Glutamatergic neuron (in vitro differentiated cells): ENCODE measurements at regions not wholly inside any gene's neighbourhood (a gene's known extent, or its start where the extent isn't known, plus 50 kb on each side); places are given as distances from the start of the nearest gene placed in this dataset.
"Not testable (repeated sequence)": the region's sequence is repeated elsewhere in the genome, so short reads cannot be mapped to it uniquely, and the experiment has no call there.

Source experiments
- DNase-seq: peaks from one replicate; pipeline ENCODE4 v3.0.0; 2022
- H3K27ac Mint-ChIP-seq: one replicate; pipeline ENCODE4 v1.8.0; 2020; ENCODE audit warnings: mild to moderate bottlenecking, mixed read lengths, inconsistent platforms; ENCODE audit not compliant: unreplicated experiment
- H3K27me3 Mint-ChIP-seq: one replicate; pipeline ENCODE4 v1.8.0; 2020; ENCODE audit warnings: mild to moderate bottlenecking, moderate library complexity, mixed read lengths, inconsistent platforms; ENCODE audit not compliant: unreplicated experiment
- H3K36me3 Mint-ChIP-seq: one replicate; pipeline ENCODE4 v1.8.0; 2020; ENCODE audit warnings: mild to moderate bottlenecking, mixed read lengths, inconsistent platforms; ENCODE audit not compliant: unreplicated experiment
- H3K4me1 Mint-ChIP-seq: one replicate; pipeline ENCODE4 v1.8.0; 2020; ENCODE audit warnings: mild to moderate bottlenecking, low read depth, mixed read lengths, inconsistent platforms; ENCODE audit not compliant: unreplicated experiment
- H3K4me3 Mint-ChIP-seq: one replicate; pipeline ENCODE4 v1.8.0; 2020; ENCODE audit warnings: mild to moderate bottlenecking, mixed read lengths, inconsistent platforms; ENCODE audit not compliant: unreplicated experiment
- H3K9me3 Mint-ChIP-seq: one replicate; pipeline ENCODE4 v1.8.0; 2020; ENCODE audit warnings: mild to moderate bottlenecking, moderate library complexity, mixed read lengths, inconsistent platforms; ENCODE audit not compliant: unreplicated experiment
- TF ChIP-seq, protein P1 (sequence below): fragments of 200-600 bp; sonication (generic); IDR thresholded peaks from one replicate; pipeline ENCODE4 v1.5.0; 2021; ENCODE audit not compliant: partially characterized antibody, unreplicated experiment

DNA sequence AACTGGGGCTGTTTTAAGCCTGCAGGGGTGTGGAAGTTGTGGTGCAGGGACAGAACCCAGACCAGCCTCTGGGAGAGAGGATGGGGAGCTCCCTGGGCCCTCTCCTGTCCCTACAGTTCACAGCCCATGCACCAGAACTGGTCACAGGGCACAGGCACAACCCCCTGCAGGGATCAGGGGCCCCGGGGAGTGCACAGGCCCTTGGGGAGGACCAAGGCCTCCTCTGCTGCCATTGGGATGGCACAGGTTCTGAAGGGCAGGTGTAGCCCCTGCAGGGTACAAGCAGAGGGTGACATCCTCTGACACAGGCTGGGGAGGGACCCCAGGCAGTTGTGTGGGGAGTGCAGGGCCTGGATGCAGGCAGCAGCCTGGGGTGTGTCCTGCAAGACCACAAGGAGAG lies 66.4 kb upstream of the SFSWAP start:
- Mint-ChIP-seq H3K9me3 (peaks cover 13% of the 10 kb centered on the region), H3K4me1 (peaks cover 24% of the 10 kb centered on the region), H3K27me3 (peaks cover 14% of the 10 kb centered on the region), H3K36me3 (peaks cover 6% of the 10 kb centered on the region), H3K4me3 (no peak overlapping the region), H3K27ac (no peak overlapping the region)
- TF ChIP-seq, protein P1, sequence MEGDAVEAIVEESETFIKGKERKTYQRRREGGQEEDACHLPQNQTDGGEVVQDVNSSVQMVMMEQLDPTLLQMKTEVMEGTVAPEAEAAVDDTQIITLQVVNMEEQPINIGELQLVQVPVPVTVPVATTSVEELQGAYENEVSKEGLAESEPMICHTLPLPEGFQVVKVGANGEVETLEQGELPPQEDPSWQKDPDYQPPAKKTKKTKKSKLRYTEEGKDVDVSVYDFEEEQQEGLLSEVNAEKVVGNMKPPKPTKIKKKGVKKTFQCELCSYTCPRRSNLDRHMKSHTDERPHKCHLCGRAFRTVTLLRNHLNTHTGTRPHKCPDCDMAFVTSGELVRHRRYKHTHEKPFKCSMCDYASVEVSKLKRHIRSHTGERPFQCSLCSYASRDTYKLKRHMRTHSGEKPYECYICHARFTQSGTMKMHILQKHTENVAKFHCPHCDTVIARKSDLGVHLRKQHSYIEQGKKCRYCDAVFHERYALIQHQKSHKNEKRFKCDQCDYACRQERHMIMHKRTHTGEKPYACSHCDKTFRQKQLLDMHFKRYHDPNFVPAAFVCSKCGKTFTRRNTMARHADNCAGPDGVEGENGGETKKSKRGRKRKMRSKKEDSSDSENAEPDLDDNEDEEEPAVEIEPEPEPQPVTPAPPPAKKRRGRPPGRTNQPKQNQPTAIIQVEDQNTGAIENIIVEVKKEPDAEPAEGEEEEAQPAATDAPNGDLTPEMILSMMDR, result no peak
- DNase-seq, result no peak

DNA sequence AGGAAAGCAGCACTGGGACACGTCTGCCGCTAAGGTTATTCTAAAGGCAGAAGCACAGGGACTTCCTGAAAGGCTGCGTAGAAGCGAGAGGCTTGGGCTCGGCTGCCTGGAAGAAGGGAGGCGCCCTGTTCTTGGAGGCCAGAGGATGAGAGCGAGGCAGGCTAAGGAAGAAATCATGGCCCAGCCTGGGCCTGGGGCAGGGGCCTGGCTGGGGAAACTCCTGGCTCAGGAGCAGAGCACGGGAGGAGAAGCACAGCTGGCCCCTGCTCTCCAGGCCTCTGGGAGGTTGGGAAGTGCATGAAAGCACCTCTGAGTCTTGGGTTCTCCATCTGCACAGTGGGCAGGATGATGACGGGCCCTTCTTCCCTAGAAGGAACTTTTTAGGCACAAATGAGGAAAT lies 66.0 kb upstream of the SFSWAP start:
- not testable (repeated sequence) for H3K36me3 Mint-ChIP-seq, DNase-seq, H3K27ac Mint-ChIP-seq, H3K4me3 Mint-ChIP-seq
- peaks cover 12% of the 10 kb centered on the region for H3K9me3 Mint-ChIP-seq
- H3K27me3 Mint-ChIP-seq, result peaks cover 14% of the 10 kb centered on the region
- H3K4me1 Mint-ChIP-seq, result peaks cover 23% of the 10 kb centered on the region

DNA sequence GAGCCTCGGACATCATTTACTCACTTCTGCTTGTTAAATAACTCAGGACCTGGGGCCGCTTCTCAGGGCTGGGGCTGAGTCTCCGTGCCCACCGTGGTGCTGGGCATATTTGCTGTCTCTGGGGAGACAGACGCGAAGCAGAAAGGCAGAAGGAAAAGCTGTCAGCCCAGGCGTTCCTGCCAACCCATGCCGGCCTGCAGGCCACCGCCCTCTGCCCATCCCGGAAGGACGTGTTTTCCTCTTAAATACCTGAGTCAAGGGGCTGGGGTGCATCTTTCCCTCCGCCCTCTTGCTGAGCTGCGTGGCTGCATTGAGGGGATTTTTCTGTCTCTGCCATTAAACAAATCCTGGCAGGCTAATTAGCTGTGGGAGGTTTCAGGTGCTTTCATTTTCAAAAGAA lies 65.3 kb upstream of the SFSWAP start:
- not testable (repeated sequence) for H3K9me3 Mint-ChIP-seq, H3K36me3 Mint-ChIP-seq, H3K27ac Mint-ChIP-seq, DNase-seq, H3K4me3 Mint-ChIP-seq
- Mint-ChIP-seq H3K27me3 (peaks cover 10% of the 10 kb centered on the region), H3K4me1 (peaks cover 17% of the 10 kb centered on the region)

DNA sequence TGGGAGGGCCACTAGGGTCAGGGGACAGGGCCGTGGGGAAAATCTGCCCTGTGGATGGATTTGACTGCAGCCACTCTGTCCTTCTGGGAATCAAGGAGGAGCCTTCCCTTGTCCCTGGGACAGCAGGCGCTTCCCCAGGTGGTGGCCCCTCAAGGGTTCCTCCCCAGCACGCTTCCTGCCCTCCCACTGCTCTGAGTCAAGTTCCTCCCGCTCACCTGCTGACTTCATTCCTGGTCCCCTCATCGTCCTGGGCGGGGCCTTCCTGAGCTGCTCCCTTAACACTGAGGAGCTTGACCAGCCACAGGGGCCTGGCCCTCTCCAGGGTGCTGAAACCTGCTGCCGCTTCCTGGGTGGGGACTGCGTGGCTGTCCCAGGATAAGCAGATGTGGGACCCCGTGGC lies 64.4 kb upstream of the SFSWAP start:
- not testable (repeated sequence) for H3K4me1 Mint-ChIP-seq, H3K27me3 Mint-ChIP-seq, H3K36me3 Mint-ChIP-seq, H3K9me3 Mint-ChIP-seq, H3K4me3 Mint-ChIP-seq, DNase-seq, H3K27ac Mint-ChIP-seq

DNA sequence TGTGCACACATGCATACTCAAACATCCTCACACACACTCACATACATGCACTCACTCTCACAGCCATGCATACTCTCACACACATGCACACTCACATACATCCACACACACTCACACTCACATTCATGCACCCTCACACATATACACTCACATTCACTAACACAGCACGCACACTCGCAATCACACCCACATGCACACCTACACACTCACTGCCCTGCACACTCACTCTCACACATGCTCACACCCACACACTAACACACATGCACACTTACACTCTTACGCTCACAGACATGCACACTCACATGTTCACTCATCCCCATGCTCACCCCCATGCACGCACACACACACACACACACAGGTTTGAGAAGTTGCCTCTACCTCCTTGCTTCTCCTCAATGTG lies 63.2 kb upstream of the SFSWAP start:
- peaks cover 11% of the 10 kb centered on the region for H3K36me3 Mint-ChIP-seq
- H3K4me3 Mint-ChIP-seq, result no peak overlapping the region
- no peak overlapping the region for H3K27ac Mint-ChIP-seq
- TF ChIP-seq, protein P1, result no peak
- H3K27me3 Mint-ChIP-seq, result peaks cover 7% of the 10 kb centered on the region
- peaks cover 7% of the 10 kb centered on the region for H3K9me3 Mint-ChIP-seq
- peaks cover 5% of the 10 kb centered on the region for H3K4me1 Mint-ChIP-seq
- DNase-seq, result no peak

DNA sequence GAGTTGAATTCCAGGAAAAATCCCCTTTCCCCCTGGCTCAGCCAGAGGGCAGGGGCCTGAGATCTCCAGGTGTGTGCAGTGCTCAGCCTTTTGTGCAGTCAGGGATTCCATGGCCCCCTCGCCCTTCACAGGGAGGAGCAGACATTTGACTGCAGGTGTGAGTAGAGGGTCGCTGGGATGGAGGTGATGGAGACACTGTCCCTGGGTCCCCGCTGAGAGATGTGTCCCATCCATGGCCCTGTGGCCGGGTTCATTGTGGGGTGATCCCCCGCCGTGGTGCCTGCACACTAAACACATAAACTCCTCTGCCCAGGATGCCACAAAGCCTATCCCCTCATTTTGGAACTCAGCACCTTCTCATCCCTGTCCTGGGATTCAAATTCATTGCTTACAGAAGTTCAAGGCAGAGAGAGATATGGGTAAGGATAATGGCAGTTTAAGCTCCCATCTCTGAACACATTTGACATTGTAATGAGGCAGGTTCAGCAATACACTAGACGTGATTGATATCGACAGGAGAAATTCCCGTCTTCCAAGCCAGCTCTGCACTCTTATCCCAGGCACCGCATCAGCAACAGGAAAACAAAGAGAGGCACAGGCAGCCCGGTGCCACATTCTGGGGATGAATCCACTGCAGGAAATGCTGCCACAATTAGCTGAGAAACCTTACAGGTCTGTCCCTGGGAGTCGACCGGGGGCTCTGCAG lies 55.3 kb upstream of the SFSWAP start:
- not testable (repeated sequence) for H3K27me3 Mint-ChIP-seq

DNA sequence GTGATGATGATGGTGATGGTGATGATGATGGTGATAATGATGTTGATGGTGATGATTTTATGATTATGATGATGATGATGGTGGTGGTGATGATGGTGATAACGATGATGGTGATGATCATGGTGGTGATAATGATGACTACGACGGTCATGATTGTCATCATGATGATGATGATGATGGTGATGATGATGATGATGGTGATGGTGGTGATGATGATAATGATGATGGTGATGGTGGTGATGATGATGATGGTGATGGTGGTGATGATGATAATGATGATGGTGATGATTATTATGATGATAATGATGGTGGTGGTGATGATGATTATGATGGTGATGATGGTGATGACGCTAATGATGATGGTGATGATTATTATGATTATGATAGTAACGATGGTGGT lies 54.1 kb upstream of the SFSWAP start:
- not testable (repeated sequence) for H3K9me3 Mint-ChIP-seq, H3K4me1 Mint-ChIP-seq

More for the DNA sequence above, 55.3 kb upstream of the SFSWAP start:
- H3K9me3 Mint-ChIP-seq, H3K27ac Mint-ChIP-seq, H3K4me1 Mint-ChIP-seq, DNase-seq, H3K4me3 Mint-ChIP-seq, H3K36me3 Mint-ChIP-seq: not testable (repeated sequence)

DNA sequence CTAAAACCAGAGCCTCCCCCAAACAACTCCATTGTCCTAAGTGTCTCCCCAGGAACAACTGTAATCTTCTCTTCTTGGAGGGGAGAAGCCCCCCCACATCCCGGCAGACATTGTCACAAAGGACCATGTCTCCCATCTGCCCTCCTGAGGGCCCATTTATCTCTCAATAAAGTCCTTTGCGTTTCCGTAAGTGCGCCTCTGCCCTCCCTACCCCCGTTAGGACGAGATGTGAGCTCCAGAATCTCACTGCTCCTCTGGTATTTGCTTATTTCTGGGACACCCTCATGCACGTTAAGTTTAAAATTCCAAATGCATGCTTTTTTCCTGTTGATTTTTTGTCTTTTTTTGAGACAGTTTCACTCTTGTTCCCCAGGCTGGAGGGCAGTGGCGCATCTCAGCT lies 52.3 kb upstream of the SFSWAP start:
- H3K4me3 Mint-ChIP-seq, result not testable (repeated sequence)

More for the DNA sequence above, 54.1 kb upstream of the SFSWAP start:
- not testable (repeated sequence) for H3K36me3 Mint-ChIP-seq, H3K27ac Mint-ChIP-seq, DNase-seq, H3K4me3 Mint-ChIP-seq, H3K27me3 Mint-ChIP-seq

DNA sequence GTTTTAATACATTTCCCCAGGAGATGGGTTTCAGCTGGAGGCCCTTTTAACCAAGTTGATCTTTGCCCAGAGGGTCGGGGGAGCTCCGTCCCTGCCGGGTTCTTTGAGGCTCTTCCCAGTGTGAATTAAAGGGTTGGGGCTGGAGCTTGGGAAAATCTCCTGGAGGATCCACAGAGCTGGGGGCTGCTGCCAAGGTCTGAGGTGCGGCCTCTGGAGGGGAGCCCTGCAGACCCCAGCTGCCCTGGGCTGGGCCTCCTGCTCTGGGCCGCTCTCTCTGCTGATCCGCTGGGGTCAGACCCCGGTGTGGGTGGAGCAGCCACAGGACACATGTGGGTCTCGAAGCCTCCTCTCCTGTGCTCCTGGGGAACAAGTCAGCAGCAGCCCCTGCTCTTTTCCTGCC lies 51.4 kb upstream of the SFSWAP start:
- not testable (repeated sequence) for H3K9me3 Mint-ChIP-seq, DNase-seq, H3K27ac Mint-ChIP-seq, H3K36me3 Mint-ChIP-seq, H3K27me3 Mint-ChIP-seq, H3K4me1 Mint-ChIP-seq, H3K4me3 Mint-ChIP-seq

More for the DNA sequence above, 52.3 kb upstream of the SFSWAP start:
- H3K9me3 Mint-ChIP-seq, H3K27ac Mint-ChIP-seq, H3K27me3 Mint-ChIP-seq, H3K4me1 Mint-ChIP-seq, DNase-seq, H3K36me3 Mint-ChIP-seq: not testable (repeated sequence)

DNA sequence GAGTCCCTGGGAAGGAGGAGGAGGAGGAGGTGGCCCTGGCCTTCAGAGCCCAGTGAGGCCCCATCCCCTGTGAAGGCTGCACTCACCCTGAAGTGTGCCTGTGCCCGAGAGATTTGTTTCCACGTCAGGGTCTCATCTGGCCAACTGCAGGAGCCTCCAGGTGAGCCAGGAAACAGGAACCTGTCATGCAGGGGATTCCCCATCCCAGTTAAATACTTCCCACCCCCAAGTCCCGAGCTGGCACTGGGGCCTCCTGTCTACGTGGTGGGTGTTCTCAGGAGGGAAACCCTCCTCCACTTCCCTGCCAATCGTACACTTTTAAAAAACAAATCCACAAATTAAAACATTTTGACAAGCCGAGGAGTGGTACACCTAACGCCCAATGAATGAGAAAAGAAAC lies 50.9 kb upstream of the SFSWAP start:
- not testable (repeated sequence) for DNase-seq, H3K36me3 Mint-ChIP-seq, H3K4me1 Mint-ChIP-seq, H3K9me3 Mint-ChIP-seq, H3K27me3 Mint-ChIP-seq, H3K4me3 Mint-ChIP-seq, H3K27ac Mint-ChIP-seq

DNA sequence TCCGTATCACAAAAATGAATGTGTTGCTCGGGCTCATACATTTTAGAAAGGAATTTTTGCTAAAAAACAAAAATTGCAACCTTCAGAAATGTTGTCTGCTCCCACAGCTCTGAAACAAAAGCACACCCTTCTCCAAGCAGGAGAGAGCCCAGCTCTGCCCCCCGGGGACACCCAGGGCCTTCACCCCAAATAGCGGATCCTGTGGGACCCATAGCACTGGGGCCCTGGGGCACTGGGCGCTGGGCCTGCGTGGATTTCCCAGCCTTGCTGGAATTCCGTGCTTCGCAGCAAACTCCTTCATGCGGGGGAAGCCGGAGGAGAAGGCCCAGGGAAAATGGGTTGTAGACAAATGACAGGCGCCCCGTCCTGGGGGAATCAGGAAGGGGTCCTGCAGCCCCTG lies 50.5 kb upstream of the SFSWAP start:
- H3K27me3 Mint-ChIP-seq, H3K27ac Mint-ChIP-seq, H3K4me1 Mint-ChIP-seq, H3K9me3 Mint-ChIP-seq, DNase-seq, H3K36me3 Mint-ChIP-seq, H3K4me3 Mint-ChIP-seq: not testable (repeated sequence)
